Trophoblast cell (in vitro differentiated cells and primary cell): ENCODE measurements at regions not wholly inside any gene's neighbourhood (a gene's known extent, or its start where the extent isn't known, plus 50 kb on each side); places are given as distances from the start of the nearest gene placed in this dataset.

ENCODE experiments used
- DNase-seq, 2 donors: peaks; one replicate each; pipeline ENCODE4 v3.0.0-alpha.2; 2016
- H2AFZ ChIP-seq: 2 replicates; pipeline ENCODE4 v1.6.1; 2013; ENCODE audit warnings: low read length, moderate library complexity, mild to moderate bottlenecking; ENCODE audit not compliant: insufficient read depth, poor library complexity
- H2AK5ac ChIP-seq: 2 replicates; pipeline ENCODE4 v1.6.1; 2013; ENCODE audit warnings: mild to moderate bottlenecking, low read length
- H2BK120ac ChIP-seq: 2 replicates; pipeline ENCODE4 v1.6.1; 2013; ENCODE audit warnings: low read length, mild to moderate bottlenecking, moderate library complexity; ENCODE audit not compliant: insufficient read depth, poor library complexity
- H2BK12ac ChIP-seq: 2 replicates; pipeline ENCODE4 v1.6.1; 2013; ENCODE audit warnings: mild to moderate bottlenecking, low read length, moderate library complexity
- H2BK5ac ChIP-seq: 2 replicates; pipeline ENCODE4 v1.6.1; 2013; ENCODE audit warnings: low read length, low read depth, moderate library complexity, mild to moderate bottlenecking; ENCODE audit not compliant: poor library complexity
- H3K14ac ChIP-seq: 2 replicates; pipeline ENCODE4 v1.6.1; 2013; ENCODE audit warnings: mild to moderate bottlenecking, low read length
- H3K18ac ChIP-seq: 2 replicates; pipeline ENCODE4 v1.6.1; 2013; ENCODE audit warnings: mild to moderate bottlenecking, low read length
- H3K23ac ChIP-seq: 2 replicates; pipeline ENCODE4 v1.6.1; 2013; ENCODE audit warnings: low read length
- H3K27ac ChIP-seq: 2 replicates; pipeline ENCODE4 v1.5.1; 2013; ENCODE audit warnings: low read depth, mild to moderate bottlenecking, inconsistent platforms, low read length, moderate library complexity
- H3K27me3 ChIP-seq: 2 replicates; pipeline ENCODE4 v1.6.1; 2013; ENCODE audit warnings: inconsistent platforms, mild to moderate bottlenecking, low read length, moderate library complexity; ENCODE audit not compliant: insufficient read depth
- H3K36me3 ChIP-seq, 2 experiments: 1 replicate in 1 of 2; 2 replicates in 1 of 2; pipeline ENCODE4 v1.6.1; 2013; ENCODE audit warnings: low read length in 2 of 2, mild to moderate bottlenecking in 2 of 2, moderate library complexity in 1 of 2; ENCODE audit not compliant: insufficient read depth in 2 of 2, control insufficient read depth in 1 of 2
- H3K4ac ChIP-seq: 2 replicates; pipeline ENCODE4 v1.6.1; 2013; ENCODE audit warnings: low read depth, mild to moderate bottlenecking, low read length, moderate library complexity
- H3K4me1 ChIP-seq, 2 experiments: 1 replicate in 1 of 2; 2 replicates in 1 of 2; pipeline ENCODE4 v1.6.1; 2013; ENCODE audit warnings: low read length in 2 of 2, mild to moderate bottlenecking in 2 of 2, moderate library complexity in 1 of 2; ENCODE audit not compliant: insufficient read depth in 2 of 2, control insufficient read depth in 1 of 2
- H3K4me2 ChIP-seq: 2 replicates; pipeline ENCODE4 v1.6.1; 2013; ENCODE audit warnings: inconsistent platforms, mild to moderate bottlenecking, low read length, moderate library complexity
- H3K4me3 ChIP-seq: 2 replicates; pipeline ENCODE4 v1.5.1; 2013; ENCODE audit warnings: mild to moderate bottlenecking, low read depth, low read length, inconsistent platforms
- H3K79me1 ChIP-seq: one replicate; pipeline ENCODE4 v1.6.1; 2013; ENCODE audit warnings: low read length
- H3K79me2 ChIP-seq: 2 replicates; pipeline ENCODE4 v1.6.1; 2013; ENCODE audit warnings: low read length, mild to moderate bottlenecking; ENCODE audit not compliant: control insufficient read depth, insufficient read depth, poor library complexity
- H3K9ac ChIP-seq: 2 replicates; pipeline ENCODE4 v1.6.1; 2013; ENCODE audit warnings: mild to moderate bottlenecking, low read length
- H3K9me3 ChIP-seq: 2 replicates; pipeline ENCODE4 v1.6.1; 2013; ENCODE audit warnings: low read depth, mild to moderate bottlenecking, control low read depth, inconsistent platforms, low read length; ENCODE audit not compliant: insufficient read depth
- H4K12ac ChIP-seq: 2 replicates; pipeline ENCODE4 v1.6.1; 2013; ENCODE audit warnings: low read depth, mild to moderate bottlenecking, low read length, moderate library complexity
- H4K8ac ChIP-seq: 2 replicates; pipeline ENCODE4 v1.6.1; 2013; ENCODE audit warnings: low read depth, mild to moderate bottlenecking, low read length, moderate library complexity
- H4K91ac ChIP-seq: one replicate; pipeline ENCODE4 v1.6.1; 2013; ENCODE audit warnings: low read depth, mild to moderate bottlenecking, low read length, moderate library complexity
- WGBS: extraction: QIAGEN DNeasy Blood & Tissue Kit; methylation state at CpG from one replicate; pipeline ENCODE4 v1.1.7; 2013; ENCODE audit warnings: missing lambda C conversion rate; ENCODE audit not compliant: insufficient read length, insufficient coverage; ENCODE audit errors: extremely low coverage; 5-methylcytosine and 5-hydroxymethylcytosine counted together

DNA sequence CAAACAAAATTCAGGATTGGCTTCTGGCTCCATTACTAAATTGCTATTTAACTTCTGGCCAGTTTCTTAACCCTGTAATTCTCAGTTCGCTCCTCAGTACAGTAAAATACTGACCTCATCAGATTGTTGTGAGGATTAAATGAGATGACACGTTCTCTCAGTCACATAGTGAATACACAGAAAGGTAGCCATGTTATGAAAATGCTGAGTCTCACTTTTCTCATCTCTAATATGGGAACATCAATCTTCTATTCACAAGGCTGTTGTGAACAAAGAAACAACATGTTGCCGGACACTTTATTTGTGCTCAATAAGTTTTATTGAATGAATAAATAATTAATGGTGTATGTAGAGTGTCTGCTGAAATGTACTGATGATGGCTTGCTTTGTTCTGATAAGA is 924.5 kb upstream of the GOT2 start:
- H2BK12ac ChIP-seq: no peak overlapping the region
- no peak overlapping the region for H3K4me3 ChIP-seq
- no peak overlapping the region for H3K18ac ChIP-seq
- H3K23ac ChIP-seq: no peak overlapping the region
- no peak overlapping the region for H4K12ac ChIP-seq
- DNase-seq: no peak
- H2AFZ ChIP-seq: no peak overlapping the region
- H3K4me2 ChIP-seq: no peak overlapping the region
- no peak overlapping the region for H3K14ac ChIP-seq
- no peaks in the 10 kb centered on the region for H3K79me1 ChIP-seq
- H2AK5ac ChIP-seq: no peak overlapping the region
- no peaks in the 10 kb centered on the region for H3K4me1 ChIP-seq
- H3K79me2 ChIP-seq: no peaks in the 10 kb centered on the region
- no peak overlapping the region for H2BK120ac ChIP-seq
- no CpG with 5 or more reads among the region's 3 CpGs for WGBS
- H3K27me3 ChIP-seq: no peaks in the 10 kb centered on the region
- H3K9ac ChIP-seq: no peak overlapping the region
- no peaks in the 10 kb centered on the region for H3K36me3 ChIP-seq
- no peaks in the 10 kb centered on the region for H3K9me3 ChIP-seq
- H3K4ac ChIP-seq: no peak overlapping the region
- no peak overlapping the region for H4K91ac ChIP-seq
- no peak overlapping the region for H3K27ac ChIP-seq
- no peak overlapping the region for H4K8ac ChIP-seq
- H2BK5ac ChIP-seq: no peak overlapping the region

DNA sequence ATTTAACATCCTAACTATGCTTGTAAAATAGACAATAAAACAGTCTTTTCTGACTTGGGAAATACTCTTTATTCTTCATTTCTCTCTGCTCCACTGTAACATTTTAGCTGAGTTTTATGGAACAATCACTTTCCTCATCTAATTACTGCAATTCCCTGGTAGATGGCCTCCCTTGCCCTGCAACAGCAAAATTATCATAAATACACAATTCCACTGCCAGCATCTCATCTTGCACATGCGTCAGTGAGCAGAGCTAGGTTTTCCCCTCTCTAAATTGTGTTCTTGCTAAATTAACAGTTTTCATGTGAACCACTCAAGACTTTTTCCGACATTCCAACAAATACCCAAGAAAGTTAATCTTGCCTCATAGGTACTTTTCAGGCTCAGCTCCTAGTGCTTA is 920.9 kb upstream of the GOT2 start:
- Histone ChIP-seq H2BK120ac (no peak overlapping the region), H2AK5ac (no peak overlapping the region), H3K79me1 (no peaks in the 10 kb centered on the region), H3K4me2 (no peak overlapping the region), H4K12ac (no peak overlapping the region), H3K4me1 (no peaks in the 10 kb centered on the region), H3K14ac (no peak overlapping the region), H3K79me2 (no peaks in the 10 kb centered on the region), H2BK5ac (no peak overlapping the region), H3K4me3 (no peak overlapping the region), H3K18ac (no peak overlapping the region), H3K36me3 (no peaks in the 10 kb centered on the region), H2AFZ (no peak overlapping the region), H3K23ac (no peak overlapping the region), H4K8ac (no peak overlapping the region), H3K4ac (no peak overlapping the region), H2BK12ac (no peak overlapping the region), H3K9me3 (no peaks in the 10 kb centered on the region), H3K27me3 (no peaks in the 10 kb centered on the region), H3K9ac (no peak overlapping the region), H3K27ac (no peak overlapping the region), H4K91ac (no peak overlapping the region)
- no CpG with 5 or more reads among the region's 2 CpGs for WGBS
- DNase-seq: no peak

GRCh38 chr16:59654455-59654854 is 920.3 kb upstream of the GOT2 start:
- no peak overlapping the region for H2BK5ac ChIP-seq
- no peak overlapping the region for H2AFZ ChIP-seq
- no peak overlapping the region for H3K4ac ChIP-seq
- H3K23ac ChIP-seq: no peak overlapping the region
- no peak overlapping the region for H3K27ac ChIP-seq
- H3K36me3 ChIP-seq: no peaks in the 10 kb centered on the region
- H3K9me3 ChIP-seq: no peaks in the 10 kb centered on the region
- H3K4me3 ChIP-seq: no peak overlapping the region
- no peak overlapping the region for H4K91ac ChIP-seq
- H3K18ac ChIP-seq: no peak overlapping the region
- no peak overlapping the region for H3K9ac ChIP-seq
- H2BK120ac ChIP-seq: no peak overlapping the region
- no peaks in the 10 kb centered on the region for H3K79me2 ChIP-seq
- H3K79me1 ChIP-seq: no peaks in the 10 kb centered on the region
- no peaks in the 10 kb centered on the region for H3K4me1 ChIP-seq
- no CpG with 5 or more reads among the region's 1 CpG for WGBS
- no peak overlapping the region for H2BK12ac ChIP-seq
- no peak overlapping the region for H4K8ac ChIP-seq
- H3K4me2 ChIP-seq: no peak overlapping the region
- DNase-seq: no peak
- no peaks in the 10 kb centered on the region for H3K27me3 ChIP-seq
- H3K14ac ChIP-seq: no peak overlapping the region
- H2AK5ac ChIP-seq: no peak overlapping the region
- H4K12ac ChIP-seq: no peak overlapping the region

- Histone ChIP-seq H3K27me3 (no peaks in the 10 kb centered on the region), H3K4me1 (no peaks in the 10 kb centered on the region), H2BK5ac (no peak overlapping the region), H3K9ac (no peak overlapping the region), H3K4ac (no peak overlapping the region), H3K27ac (no peak overlapping the region), H3K79me1 (no peaks in the 10 kb centered on the region), H2BK120ac (no peak overlapping the region), H3K23ac (no peak overlapping the region), H3K4me2 (no peak overlapping the region), H4K8ac (no peak overlapping the region), H3K18ac (no peak overlapping the region), H2BK12ac (no peak overlapping the region), H3K14ac (no peak overlapping the region), H3K36me3 (no peaks in the 10 kb centered on the region), H3K4me3 (no peak overlapping the region), H3K79me2 (no peaks in the 10 kb centered on the region), H2AK5ac (no peak overlapping the region), H4K91ac (no peak overlapping the region), H2AFZ (no peak overlapping the region), H4K12ac (no peak overlapping the region), H3K9me3 (no peaks in the 10 kb centered on the region)
- WGBS: no CpG with 5 or more reads among the region's 1 CpG
- no peak for DNase-seq
Observed at GRCh38 chr16:59651662-59652061, 917.5 kb upstream of the GOT2 start.

DNA sequence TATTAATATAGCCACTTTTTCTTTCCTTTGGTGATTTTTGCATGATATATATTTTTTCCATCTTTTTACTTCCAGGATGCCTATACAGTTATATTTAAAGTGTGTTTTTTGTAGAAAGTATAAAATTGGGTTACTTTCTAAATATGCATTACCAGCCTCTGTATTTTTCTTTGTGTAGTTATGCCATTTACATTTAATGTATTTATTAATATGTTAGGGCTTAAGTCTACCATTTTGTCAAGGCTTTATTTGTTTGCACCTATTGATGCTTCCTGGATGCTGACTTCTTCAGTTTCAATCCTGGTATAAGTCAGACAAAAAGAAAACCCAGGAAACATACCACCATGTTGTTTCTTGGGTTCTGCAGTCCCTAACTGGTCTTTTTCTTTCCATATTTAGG is 911.1 kb upstream of the GOT2 start:
- Histone ChIP-seq H3K79me2 (no peaks in the 10 kb centered on the region), H2AFZ (no peak overlapping the region), H3K4me3 (no peak overlapping the region), H3K4me1 (no peaks in the 10 kb centered on the region), H3K18ac (no peak overlapping the region), H2BK5ac (no peak overlapping the region), H4K8ac (no peak overlapping the region), H3K27me3 (no peaks in the 10 kb centered on the region), H3K36me3 (no peaks in the 10 kb centered on the region), H4K91ac (no peak overlapping the region), H2BK12ac (no peak overlapping the region), H3K9me3 (no peaks in the 10 kb centered on the region), H2BK120ac (no peak overlapping the region), H3K23ac (no peak overlapping the region), H3K14ac (no peak overlapping the region), H3K4me2 (no peak overlapping the region), H4K12ac (no peak overlapping the region), H3K79me1 (no peaks in the 10 kb centered on the region), H2AK5ac (no peak overlapping the region), H3K9ac (no peak overlapping the region), H3K4ac (no peak overlapping the region), H3K27ac (no peak overlapping the region)
- DNase-seq: no peak
